Tibial nerve (tissue), 4 donors: ENCODE measurements at regions not wholly inside any gene's neighbourhood (a gene's known extent, or its start where the extent isn't known, plus 50 kb on each side); places are given as distances from the start of the nearest gene placed in this dataset.

Experiments
- DNase-seq, 2 donors: peaks; one replicate each; pipeline ENCODE4 v3.0.0-alpha.2; 2019; ENCODE audit warnings: low spot score in 2 of 2
- H3K27ac ChIP-seq, 4 donors: fragments of 200-600 bp; sonication (generic) in 3 of 4; one replicate each; pipeline ENCODE4 v1.5.1; 2017 to 2019; ENCODE audit warnings: mild to moderate bottlenecking in 1 of 4
- H3K27me3 ChIP-seq, 2 donors: fragments of 200-600 bp; sonication (generic) in 1 of 2; one replicate each; pipeline versions ENCODE4 v1.5.1 to v1.6.0; 2017 to 2019
- H3K36me3 ChIP-seq, 3 donors: fragments of 200-600 bp; sonication (generic); one replicate each; pipeline ENCODE4 v1.5.1; 2018 to 2019
- H3K4me1 ChIP-seq, 4 donors: fragments of 200-600 bp; sonication (generic) in 3 of 4; one replicate each; pipeline ENCODE4 v1.5.1; 2017 to 2019
- H3K4me3 ChIP-seq, 4 donors: fragments of 200-600 bp; sonication (generic) in 3 of 4; one replicate each; pipeline ENCODE4 v1.5.1; 2017 to 2019; ENCODE audit warnings: mild to moderate bottlenecking in 1 of 4, moderate library complexity in 1 of 4
- H3K9me3 ChIP-seq, 4 donors: fragments of 200-600 bp; sonication (generic) in 3 of 4; one replicate each; pipeline ENCODE4 v1.5.1; 2017 to 2019
- EP300 ChIP-seq, 2 donors: sonication (generic); formaldehyde crosslinking; IDR thresholded peaks; one replicate each; pipeline ENCODE4 v1.6.1; 2017; ENCODE audit warnings: antibody characterized with exemption in 2 of 2, mild to moderate bottlenecking in 1 of 2
- POLR2A ChIP-seq, 2 donors: fragments of 450-650 bp; IDR thresholded peaks; one replicate each; pipeline ENCODE4 v1.6.1; 2017; ENCODE audit warnings: antibody characterized with exemption in 2 of 2, mild to moderate bottlenecking in 2 of 2, moderate library complexity in 2 of 2
- WGBS, 2 donors: methylation state at CpG; one replicate each; pipeline ENCODE4 v1.1.5; 2018; 5-methylcytosine and 5-hydroxymethylcytosine counted together
- TF ChIP-seq, protein P1 (sequence below), 5 experiments: fragments of 200-600 bp in 3 of 5; fragments of 450-650 bp in 2 of 5; sonication (generic) in 3 of 5; IDR thresholded peaks; one replicate each; pipeline ENCODE4 v1.5.1; 2016 to 2019; ENCODE audit warnings: antibody characterized with exemption in 5 of 5, mild to moderate bottlenecking in 3 of 5, moderate library complexity in 2 of 5

DNA sequence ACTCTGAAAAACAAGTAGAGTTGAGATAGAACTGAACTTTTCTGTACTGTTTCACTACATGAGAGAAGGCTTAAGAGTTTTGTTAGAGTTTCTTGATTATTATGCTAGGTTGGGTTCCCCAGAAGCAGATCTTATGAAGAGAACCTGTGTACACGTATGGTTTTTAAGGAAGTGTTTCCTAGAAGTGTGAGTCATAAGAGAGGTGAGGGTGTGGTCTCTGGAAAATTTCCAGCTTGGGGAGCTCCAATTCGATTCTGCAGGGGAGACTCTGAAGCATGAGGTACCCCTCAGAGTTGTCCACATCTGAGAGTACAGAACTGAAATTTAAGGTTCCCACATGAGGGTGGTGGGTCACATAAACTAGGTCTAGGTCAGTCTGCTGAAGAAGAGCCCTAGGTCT, 83.3 kb upstream of the MAP2 start:
- Histone ChIP-seq H3K4me3 (no peak overlapping the region), H3K27me3 (no peaks in the 10 kb centered on the region), H3K27ac (no peak overlapping the region), H3K4me1 (no peaks in the 10 kb centered on the region), H3K36me3 (no peaks in the 10 kb centered on the region), H3K9me3 (no peaks in the 10 kb centered on the region)
- DNase-seq = no peak
- 54 to 63% methylated on average over 2 of the region's 2 CpGs for WGBS, 2 donors
- TF ChIP-seq EP300 (IDR thresholded peaks at IDR 0.05) (no peak), POLR2A (IDR thresholded peaks at IDR 0.05) (no peak)
- TF ChIP-seq, protein P1, sequence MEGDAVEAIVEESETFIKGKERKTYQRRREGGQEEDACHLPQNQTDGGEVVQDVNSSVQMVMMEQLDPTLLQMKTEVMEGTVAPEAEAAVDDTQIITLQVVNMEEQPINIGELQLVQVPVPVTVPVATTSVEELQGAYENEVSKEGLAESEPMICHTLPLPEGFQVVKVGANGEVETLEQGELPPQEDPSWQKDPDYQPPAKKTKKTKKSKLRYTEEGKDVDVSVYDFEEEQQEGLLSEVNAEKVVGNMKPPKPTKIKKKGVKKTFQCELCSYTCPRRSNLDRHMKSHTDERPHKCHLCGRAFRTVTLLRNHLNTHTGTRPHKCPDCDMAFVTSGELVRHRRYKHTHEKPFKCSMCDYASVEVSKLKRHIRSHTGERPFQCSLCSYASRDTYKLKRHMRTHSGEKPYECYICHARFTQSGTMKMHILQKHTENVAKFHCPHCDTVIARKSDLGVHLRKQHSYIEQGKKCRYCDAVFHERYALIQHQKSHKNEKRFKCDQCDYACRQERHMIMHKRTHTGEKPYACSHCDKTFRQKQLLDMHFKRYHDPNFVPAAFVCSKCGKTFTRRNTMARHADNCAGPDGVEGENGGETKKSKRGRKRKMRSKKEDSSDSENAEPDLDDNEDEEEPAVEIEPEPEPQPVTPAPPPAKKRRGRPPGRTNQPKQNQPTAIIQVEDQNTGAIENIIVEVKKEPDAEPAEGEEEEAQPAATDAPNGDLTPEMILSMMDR (IDR thresholded peaks at IDR 0.05) = no peak

DNA sequence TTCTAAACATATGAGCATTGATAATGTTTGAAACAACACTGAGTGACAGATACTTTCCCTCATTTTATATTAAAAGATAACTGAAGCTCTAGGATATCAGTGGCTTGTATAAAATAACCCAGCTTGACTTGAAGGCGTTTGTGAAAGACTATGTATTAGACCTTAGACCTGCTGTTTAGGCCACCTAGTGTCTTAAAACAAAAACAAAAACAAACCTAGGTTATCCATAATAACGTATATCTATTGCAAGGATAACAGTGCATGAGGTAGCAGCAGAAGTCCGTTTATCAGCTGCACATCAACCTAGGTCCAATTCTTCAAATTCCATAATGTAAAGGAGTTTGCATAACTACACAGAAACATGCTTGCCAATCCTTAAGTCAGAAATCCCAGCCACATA, 79.5 kb upstream of the MAP2 start:
- Histone ChIP-seq H3K27me3 (no peaks in the 10 kb centered on the region), H3K36me3 (no peaks in the 10 kb centered on the region), H3K9me3 (no peaks in the 10 kb centered on the region), H3K27ac (no peak overlapping the region), H3K4me1 (no peaks in the 10 kb centered on the region), H3K4me3 (no peak overlapping the region)
- 67 to 70% methylated on average over 3 of the region's 3 CpGs for WGBS, 2 donors
- TF ChIP-seq EP300 (IDR thresholded peaks at IDR 0.05) (no peak), POLR2A (IDR thresholded peaks at IDR 0.05) (no peak)
- TF ChIP-seq, protein P1 (IDR thresholded peaks at IDR 0.05) = no peak
- no peak for DNase-seq

DNA sequence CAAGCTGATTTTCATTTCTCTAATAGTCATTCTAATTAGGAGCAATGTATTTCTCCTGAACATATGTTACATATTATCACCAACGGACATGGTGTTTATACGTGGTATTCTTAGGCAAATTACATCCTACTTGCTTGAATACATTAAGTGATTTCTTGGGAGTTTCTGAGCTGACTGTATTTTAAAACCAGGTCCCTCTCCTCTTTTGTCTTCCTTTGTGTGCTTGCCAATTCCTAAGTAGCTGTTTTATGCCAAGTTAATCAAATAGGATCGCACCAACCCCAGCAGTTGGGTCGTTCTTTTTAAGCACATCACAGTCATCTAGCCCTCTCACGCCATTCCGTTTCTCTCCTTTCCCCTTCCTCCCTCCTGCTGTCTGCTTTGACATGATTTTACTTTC, 75.4 kb upstream of the MAP2 start:
- no peaks in the 10 kb centered on the region for H3K4me1 ChIP-seq
- H3K27ac ChIP-seq = no peak overlapping the region
- H3K9me3 ChIP-seq = no peaks in the 10 kb centered on the region
- DNase-seq = no peak
- no peaks in the 10 kb centered on the region for H3K27me3 ChIP-seq
- no peak for TF ChIP-seq EP300 (IDR thresholded peaks at IDR 0.05)
- TF ChIP-seq POLR2A (IDR thresholded peaks at IDR 0.05) = no peak
- H3K36me3 ChIP-seq = no peaks in the 10 kb centered on the region
- no peak overlapping the region for H3K4me3 ChIP-seq
- WGBS, 2 donors = 49 to 51% methylated on average over 5 to 6 of the region's 6 CpGs

DNA sequence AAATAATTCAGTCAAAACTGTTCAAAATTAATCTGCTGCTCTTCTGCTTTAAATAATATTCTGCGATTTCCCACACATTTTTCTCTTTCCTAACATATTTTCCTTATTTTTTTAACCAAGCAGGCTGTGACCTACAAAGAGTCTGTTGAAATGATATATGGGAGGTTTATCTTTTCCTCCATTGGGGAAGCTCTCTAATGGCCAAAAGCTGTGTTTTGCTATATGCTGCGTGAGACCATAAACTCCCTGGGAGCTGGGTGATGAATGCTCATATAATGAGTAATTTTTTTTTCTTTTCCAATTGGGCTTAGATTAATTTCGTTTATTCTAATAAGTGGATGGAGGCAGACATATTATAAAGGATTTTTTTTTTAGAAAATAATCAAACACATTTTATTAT, 72.2 kb upstream of the MAP2 start:
- Histone ChIP-seq H3K36me3 (no peaks in the 10 kb centered on the region), H3K27me3 (no peaks in the 10 kb centered on the region), H3K4me3 (no peak overlapping the region), H3K27ac (no peak overlapping the region), H3K4me1 (no peaks in the 10 kb centered on the region), H3K9me3 (no peaks in the 10 kb centered on the region)
- no peak for DNase-seq
- WGBS, 2 donors = 44 to 48% methylated on average over 3 of the region's 3 CpGs
- TF ChIP-seq, protein P1 (IDR thresholded peaks at IDR 0.05) = no peak
- TF ChIP-seq EP300 (IDR thresholded peaks at IDR 0.05) (no peak), POLR2A (IDR thresholded peaks at IDR 0.05) (no peak)

DNA sequence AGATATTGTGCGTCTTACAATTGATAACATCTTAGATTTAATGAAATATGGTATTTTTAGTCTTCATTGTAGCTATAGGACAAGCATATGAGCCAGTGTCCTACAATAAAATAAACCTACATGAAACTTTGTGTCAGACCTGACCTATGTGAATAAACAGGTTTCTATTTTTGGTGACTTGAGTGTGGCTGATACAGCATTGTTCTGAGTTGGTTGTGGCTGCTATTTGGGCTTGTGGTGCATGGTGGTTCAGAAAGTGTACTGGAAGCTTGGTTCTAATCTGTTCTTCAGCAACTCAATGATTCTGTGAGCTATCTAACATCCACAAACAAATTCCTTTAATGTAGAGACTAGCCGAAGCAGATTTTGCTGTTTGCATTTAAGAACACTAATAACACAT, 64.9 kb upstream of the MAP2 start:
- no peak for TF ChIP-seq EP300 (IDR thresholded peaks at IDR 0.05)
- TF ChIP-seq, protein P1 (IDR thresholded peaks at IDR 0.05) = no peak
- no peak for TF ChIP-seq POLR2A (IDR thresholded peaks at IDR 0.05)
- Histone ChIP-seq H3K9me3 (no peaks in the 10 kb centered on the region), H3K4me3 (no peak overlapping the region), H3K27me3 (no peaks in the 10 kb centered on the region), H3K27ac (no peak overlapping the region), H3K36me3 (no peaks in the 10 kb centered on the region), H3K4me1 (no peaks in the 10 kb centered on the region)
- 86 to 87% methylated on average over 2 of the region's 2 CpGs for WGBS, 2 donors
- DNase-seq = no peak

DNA sequence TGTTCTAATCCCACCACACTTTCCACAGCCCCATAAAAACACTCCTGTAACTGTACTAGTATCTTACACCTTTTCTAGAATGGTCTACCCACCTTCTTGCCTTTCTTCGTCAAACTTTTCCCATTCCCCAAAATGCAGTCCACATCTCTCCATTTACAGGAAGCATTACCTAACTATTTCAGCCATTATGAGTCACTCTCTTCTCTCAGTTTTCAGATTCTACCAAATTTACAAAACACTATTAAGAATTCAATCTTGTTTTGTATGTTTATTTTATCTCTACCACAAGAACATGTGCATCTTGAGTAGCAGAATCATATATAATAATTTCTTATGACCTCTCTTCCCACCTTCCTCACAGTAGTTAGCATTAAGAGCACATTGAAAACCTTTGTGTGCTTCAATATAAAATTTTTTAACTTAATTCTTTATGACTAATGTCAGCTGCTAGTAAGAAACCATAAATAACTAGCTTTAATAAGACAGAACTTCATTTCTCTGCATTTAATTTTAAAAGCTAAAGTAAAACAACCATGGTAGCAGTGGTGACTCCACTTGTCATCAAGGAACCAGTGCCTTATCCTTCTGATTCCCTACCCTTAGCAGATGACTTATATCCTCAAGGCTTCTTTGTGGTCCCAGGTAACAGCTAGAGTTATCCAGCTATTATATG, 56.6 kb upstream of the MAP2 start:
- H3K27me3 ChIP-seq = no peaks in the 10 kb centered on the region
- H3K9me3 ChIP-seq = no peaks in the 10 kb centered on the region
- 94 to 98% methylated on average over 1 of the region's 1 CpG for WGBS, 2 donors
- no peak overlapping the region for H3K4me3 ChIP-seq
- TF ChIP-seq POLR2A (IDR thresholded peaks at IDR 0.05) (no peak), EP300 (IDR thresholded peaks at IDR 0.05) (no peak)
- TF ChIP-seq, protein P1 (IDR thresholded peaks at IDR 0.05) = no peak
- no peak for DNase-seq
- H3K4me1 ChIP-seq = no peaks in the 10 kb centered on the region
- H3K27ac ChIP-seq = no peak overlapping the region
- H3K36me3 ChIP-seq = no peaks in the 10 kb centered on the region
